Activated CD8-positive, alpha-beta memory T cell treated with anti-CD3 and anti-CD28 coated beads for 1 hour (primary cell): ENCODE measurements at regions not wholly inside any gene's neighbourhood (a gene's known extent, or its start where the extent isn't known, plus 50 kb on each side); places are given as distances from the start of the nearest gene placed in this dataset.

Source experiments
- DNase-seq, 2 donors: peaks; one replicate each; pipeline ENCODE4 v3.0.0-alpha.2; 2020; ENCODE audit warnings: low read depth in 1 of 2; ENCODE audit errors: extremely low read depth in 1 of 2

GRCh38 chr20:60125513-60125912 is 167.3 kb downstream of the CDH26 start:
- DNase-seq, result no peak

DNA sequence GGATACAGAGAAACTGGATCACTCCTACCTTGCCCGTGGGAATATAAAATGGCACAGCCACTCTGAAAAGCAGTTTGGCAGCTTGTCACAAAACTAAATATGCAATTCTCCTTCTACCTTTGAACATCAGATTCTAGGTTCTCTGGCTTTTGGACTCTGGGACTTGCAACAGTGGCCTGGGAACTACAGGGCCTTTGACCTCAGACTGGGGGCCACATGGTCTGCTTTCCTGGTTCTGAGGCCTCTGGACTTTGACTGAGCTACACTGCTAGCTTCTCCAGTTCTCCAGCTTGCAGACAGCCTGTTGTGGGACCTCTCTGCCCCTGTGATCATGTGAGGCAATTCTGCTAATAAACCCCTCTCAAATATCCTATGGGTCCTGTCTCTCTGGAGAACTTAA is 168.8 kb downstream of the CDH26 start:
- DNase-seq, result no peak

- no peak for DNase-seq
Observed at GRCh38 chr20:60131375-60131774, 173.2 kb downstream of the CDH26 start.

GRCh38 chr20:60132162-60132826 is 174.1 kb downstream of the CDH26 start:
- no peak for DNase-seq

DNA sequence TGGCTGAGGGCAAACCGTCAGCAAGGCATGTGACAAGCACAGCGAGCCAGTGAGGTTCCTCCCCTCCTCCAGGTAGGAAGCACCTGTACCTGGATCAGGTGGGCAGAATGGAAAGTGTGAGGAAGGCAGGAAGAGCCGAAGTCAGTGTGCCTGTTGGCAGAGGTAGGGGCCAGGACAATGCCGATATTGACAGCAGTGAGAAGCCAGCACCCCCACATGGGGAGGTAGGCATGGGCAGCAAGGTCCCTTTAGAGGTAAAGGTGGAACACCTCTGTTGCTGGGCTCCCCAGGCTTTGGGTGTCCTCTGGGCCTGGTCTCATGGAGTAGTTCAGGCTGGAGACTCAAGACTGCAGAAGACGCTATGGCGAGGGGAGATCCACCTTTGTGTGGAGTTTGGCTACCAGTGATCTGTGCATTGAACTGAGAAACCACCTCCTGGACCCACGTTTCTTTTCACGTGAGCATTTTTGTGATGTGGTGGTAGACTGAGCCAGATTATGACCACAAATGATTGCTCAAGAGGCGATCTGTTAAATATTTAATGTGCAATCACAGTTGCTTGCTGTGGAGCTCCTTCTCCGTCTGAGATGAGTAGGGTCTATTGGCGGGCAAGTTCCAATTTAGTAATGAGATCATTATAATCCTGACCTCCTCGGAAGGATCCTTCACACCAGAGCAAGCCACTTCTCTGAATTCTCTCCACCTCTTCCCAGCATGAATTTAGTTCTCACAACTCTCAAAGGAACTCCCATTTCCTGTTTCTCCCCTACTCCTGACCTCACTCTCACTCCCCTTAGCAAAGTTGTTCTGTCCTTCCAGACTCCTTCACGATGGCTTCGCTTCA is 174.8 kb downstream of the CDH26 start:
- no peak for DNase-seq

DNA sequence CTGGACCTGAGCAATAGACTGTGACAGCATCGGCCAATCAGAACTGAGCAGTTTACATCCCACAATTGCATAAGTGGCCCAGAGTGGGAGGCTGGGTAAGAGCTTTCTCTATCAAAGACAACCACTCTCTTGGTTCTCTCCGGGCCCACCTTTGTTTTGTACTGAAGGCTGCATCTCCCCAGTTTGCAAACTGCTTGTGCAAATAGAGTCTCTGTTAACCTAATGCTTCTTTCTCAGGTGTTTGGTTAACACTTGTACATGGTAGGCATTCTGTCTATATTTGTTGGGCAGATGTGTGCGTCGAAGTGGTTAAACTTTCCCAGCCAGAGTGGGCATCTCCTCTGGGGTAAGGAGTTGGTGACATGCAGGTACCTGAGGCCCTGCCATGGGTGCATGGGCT is 177.1 kb downstream of the CDH26 start:
- DNase-seq, result no peak

- no peak for DNase-seq
Observed at GRCh38 chr20:60136645-60137401, 178.6 kb downstream of the CDH26 start.

GRCh38 chr20:60137657-60138245 is 179.5 kb downstream of the CDH26 start:
- no peak for DNase-seq

DNA sequence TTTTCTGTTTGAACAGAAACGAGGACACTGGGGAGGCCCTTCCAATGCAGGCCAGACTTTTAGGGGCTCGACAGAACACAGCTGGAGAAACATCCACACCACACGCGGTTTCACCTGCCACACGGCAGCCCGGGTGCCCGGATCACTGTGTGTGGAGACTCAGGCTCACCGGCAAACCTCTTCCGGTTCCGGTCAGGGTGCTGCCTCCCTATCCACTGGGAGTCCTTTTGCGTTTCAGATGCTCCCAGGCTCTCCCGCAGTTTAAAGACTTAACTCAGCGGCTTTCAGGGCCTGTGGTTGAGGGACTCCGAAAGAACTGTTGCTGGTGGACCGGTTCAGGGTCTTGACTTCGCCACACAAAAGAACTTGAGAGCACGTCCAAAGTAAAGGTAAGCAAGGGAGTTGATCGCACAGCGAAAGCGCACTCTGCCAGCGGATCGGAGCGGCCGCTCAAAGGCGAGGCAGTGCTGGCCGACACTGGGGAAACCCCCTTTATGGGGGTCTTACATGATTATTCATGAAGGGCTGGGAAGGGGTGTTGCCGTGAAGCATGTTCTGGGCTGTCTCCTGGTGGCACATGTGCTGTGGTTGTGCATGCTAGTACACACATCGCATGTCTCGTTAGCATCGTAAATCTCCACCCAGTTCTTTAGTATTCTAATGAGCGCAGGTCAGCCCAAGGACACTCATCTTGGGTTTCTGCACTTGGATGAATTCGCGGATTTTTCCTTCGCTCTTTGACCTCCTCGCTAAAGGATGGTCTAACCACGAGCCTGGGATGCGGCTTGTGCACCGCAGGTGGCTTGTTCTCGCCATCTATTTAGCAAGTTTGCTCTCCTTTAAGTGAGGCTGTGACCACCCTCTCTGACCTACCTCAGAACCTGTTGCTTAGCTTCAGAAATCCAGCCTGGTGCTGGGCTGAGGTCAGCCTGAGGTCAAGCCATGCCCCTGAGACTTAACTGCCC is 180.3 kb downstream of the CDH26 start:
- peak in 1 of 2 donors; percentile 19 for DNase-seq

DNA sequence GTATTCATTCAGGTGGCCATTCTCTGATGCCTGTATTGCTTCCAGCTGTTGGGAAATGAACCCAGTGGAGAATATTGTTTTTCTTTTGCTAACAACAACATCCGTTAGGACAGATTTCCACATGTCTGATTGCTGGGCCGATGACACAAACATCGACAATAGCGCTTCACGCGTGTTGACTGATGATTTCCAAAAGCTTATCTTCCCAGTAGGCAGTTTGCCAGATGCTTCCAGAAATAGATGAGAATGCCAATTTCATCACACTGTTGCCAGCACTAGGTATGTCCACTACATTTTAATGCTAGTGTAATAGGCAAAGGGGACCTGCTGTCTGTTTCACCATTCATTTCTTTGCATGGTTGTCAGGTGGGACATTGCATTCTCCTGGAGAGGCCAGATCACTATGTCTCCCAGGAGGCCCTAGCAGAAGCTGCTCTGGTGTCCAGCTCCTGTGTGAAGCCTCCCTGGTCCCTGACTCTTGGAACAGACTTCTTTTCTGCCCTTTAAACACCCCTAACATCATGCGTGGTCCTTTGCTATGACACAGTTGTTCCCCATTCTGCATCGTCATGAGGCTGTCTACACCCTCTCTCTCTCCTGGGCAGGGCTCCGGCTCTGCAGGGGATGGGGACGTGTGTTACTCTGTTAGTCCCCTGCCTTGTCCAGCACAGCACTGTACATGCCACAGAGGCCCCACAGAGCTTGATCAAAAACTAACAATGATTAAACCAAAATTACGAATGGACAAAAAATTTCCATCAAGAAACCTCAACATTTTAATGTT is 181.6 kb downstream of the CDH26 start:
- DNase-seq, result no peak

- DNase-seq, result no peak
Observed at GRCh38 chr20:60142587-60142986, 184.4 kb downstream of the CDH26 start.

GRCh38 chr20:60143261-60143842 is 185.1 kb downstream of the CDH26 start:
- DNase-seq, result no peak

GRCh38 chr20:60144404-60144803 is 186.2 kb downstream of the CDH26 start:
- no peak for DNase-seq

- no peak for DNase-seq
Observed at GRCh38 chr20:60144974-60145527, 186.8 kb downstream of the CDH26 start.

DNA sequence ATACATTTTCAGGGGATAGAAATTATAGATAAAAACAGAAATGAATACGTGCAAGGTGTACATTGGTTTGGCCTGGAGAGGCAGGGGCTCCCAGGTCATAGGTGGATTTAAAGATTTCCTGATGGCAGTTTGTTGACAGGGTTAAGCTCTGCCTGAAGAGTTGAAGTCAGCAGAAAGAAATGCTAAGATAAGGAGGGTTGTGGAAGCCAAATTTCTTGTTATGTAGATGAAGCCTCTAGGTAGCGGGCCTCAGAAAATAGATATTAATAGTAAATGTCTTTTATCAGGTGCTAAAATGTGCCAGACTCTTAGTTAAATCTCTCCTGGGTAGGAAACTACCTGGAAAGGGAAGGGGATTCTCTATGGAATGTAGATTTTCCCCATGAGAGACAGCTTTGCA is 188.8 kb downstream of the CDH26 start:
- no peak for DNase-seq

- DNase-seq, result no peak
Observed at GRCh38 chr20:60148885-60149284, 190.7 kb downstream of the CDH26 start.

DNA sequence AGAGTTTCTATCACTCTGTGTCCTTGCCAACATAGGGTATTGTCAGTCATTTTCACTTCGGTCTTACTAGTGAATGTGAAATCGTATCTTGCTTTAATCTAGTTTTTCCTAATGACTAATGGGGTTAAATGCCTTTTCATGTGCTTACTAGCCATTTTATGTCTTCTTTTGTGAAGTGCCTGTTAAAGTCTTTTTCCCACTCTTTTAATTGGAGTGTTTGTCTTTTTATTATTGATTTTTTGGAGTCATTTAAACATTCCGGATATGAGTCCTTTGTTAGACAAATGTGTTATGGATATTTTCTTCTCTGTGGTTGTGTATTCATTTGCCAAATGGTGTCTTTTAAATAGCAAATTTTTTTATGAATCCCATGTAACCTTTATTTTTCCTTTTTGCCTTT is 194.6 kb downstream of the CDH26 start:
- no peak for DNase-seq

GRCh38 chr20:60160451-60161145 is 202.4 kb downstream of the CDH26 start:
- DNase-seq, result no peak
